ENCODE measurements at regions not wholly inside any gene's neighbourhood (a gene's known extent, or its start where the extent isn't known, plus 50 kb on each side); places are given as distances from the start of the nearest gene placed in this dataset.

DNA sequence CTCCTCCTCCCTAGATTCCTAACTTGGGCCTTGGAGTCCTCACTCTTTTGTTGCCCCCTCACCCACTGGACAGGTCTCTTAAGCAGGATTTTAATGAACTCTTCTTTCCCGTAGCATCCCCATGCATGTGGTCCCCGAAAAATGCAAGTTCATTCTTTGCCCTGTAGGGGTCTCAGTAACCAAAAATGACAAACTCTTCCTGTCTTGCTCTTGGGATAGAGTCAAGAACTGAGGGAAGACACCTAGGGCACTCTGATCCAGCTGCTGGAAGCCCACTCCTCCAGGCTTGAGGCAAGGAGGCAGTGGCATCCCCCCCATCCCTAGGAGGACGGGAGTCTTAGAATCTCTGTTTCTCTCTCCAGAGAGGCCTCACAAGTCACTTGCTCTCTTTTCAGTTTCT lies 987.0 kb downstream of the DIAPH3 start:
- TF ChIP-seq POLR2A (IDR thresholded peaks at IDR 0.05) (no peak), POLR2AphosphoS5 (IDR thresholded peaks at IDR 0.05) (no peak), EP300 (IDR thresholded peaks at IDR 0.05) (no peak)
- TF ChIP-seq, protein P1, sequence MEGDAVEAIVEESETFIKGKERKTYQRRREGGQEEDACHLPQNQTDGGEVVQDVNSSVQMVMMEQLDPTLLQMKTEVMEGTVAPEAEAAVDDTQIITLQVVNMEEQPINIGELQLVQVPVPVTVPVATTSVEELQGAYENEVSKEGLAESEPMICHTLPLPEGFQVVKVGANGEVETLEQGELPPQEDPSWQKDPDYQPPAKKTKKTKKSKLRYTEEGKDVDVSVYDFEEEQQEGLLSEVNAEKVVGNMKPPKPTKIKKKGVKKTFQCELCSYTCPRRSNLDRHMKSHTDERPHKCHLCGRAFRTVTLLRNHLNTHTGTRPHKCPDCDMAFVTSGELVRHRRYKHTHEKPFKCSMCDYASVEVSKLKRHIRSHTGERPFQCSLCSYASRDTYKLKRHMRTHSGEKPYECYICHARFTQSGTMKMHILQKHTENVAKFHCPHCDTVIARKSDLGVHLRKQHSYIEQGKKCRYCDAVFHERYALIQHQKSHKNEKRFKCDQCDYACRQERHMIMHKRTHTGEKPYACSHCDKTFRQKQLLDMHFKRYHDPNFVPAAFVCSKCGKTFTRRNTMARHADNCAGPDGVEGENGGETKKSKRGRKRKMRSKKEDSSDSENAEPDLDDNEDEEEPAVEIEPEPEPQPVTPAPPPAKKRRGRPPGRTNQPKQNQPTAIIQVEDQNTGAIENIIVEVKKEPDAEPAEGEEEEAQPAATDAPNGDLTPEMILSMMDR (IDR thresholded peaks at IDR 0.05) = no peak
- Histone ChIP-seq H3K9me3 (no peaks in the 10 kb centered on the region), H3K27ac (no peak overlapping the region), H3K36me3 (no peaks in the 10 kb centered on the region), H3K4me3 (no peak overlapping the region), H3K4me1 (no peaks in the 10 kb centered on the region), H3K27me3 (no peaks in the 10 kb centered on the region)
- WGBS, 2 donors = 85 to 98% methylated on average over 3 of the region's 3 CpGs
- DNase-seq (no peak), ATAC-seq (ENCODE audit: low FRiP score in 2 of 2) (no peak)

DNA sequence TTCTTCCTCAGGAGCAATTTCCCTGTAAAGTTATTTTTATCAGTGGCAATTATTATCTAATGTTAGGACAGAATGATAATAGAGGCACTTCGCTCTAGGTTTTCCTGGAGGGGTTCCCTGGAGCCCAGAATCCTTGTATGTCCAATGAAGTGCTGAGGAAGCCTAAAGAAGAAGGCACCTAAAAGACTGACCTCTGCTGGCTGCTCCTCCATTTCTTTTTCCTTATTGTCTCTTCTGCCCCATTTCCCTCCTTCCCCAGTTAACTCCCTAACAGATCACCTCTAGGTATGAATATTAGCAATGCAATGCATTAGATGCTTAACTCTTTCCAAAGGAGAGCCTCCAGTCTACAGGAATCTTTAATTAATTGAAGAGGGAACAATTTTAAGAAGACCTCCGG lies 985.4 kb downstream of the DIAPH3 start:
- Histone ChIP-seq H3K9me3 (no peaks in the 10 kb centered on the region), H3K4me1 (no peaks in the 10 kb centered on the region), H3K4me3 (no peak overlapping the region), H3K36me3 (no peaks in the 10 kb centered on the region), H3K27ac (no peak overlapping the region), H3K27me3 (no peaks in the 10 kb centered on the region)
- ATAC-seq (ENCODE audit: low FRiP score in 2 of 2) = no peak
- DNase-seq = no peak
- TF ChIP-seq, protein P1 (IDR thresholded peaks at IDR 0.05) = no peak
- TF ChIP-seq POLR2AphosphoS5 (IDR thresholded peaks at IDR 0.05) (no peak), POLR2A (IDR thresholded peaks at IDR 0.05) (no peak), EP300 (IDR thresholded peaks at IDR 0.05) (no peak)
- 84 to 85% methylated on average over 2 of the region's 2 CpGs for WGBS, 2 donors

DNA sequence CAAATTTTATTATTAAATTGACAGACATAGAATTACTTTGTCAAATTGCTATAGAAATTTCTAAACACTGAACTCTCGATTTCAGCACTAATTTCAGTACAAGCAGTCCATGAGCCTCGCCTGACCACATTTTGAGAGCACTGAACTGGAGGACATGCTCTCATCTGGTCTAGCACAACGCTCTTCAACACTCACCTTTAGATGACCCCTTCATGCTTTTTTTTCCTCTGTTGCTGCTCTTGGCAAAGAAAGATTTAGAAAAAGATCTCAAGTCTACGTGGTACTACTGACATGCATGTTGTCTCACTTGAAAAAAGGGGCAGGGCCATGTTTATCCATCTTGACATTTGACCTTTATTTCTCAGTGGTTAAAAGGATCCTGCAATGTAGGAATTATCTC lies 981.5 kb downstream of the DIAPH3 start:
- Histone ChIP-seq H3K36me3 (no peaks in the 10 kb centered on the region), H3K9me3 (no peaks in the 10 kb centered on the region), H3K27ac (no peak overlapping the region), H3K27me3 (no peaks in the 10 kb centered on the region), H3K4me1 (no peaks in the 10 kb centered on the region), H3K4me3 (no peak overlapping the region)
- no peak for TF ChIP-seq EP300 (IDR thresholded peaks at IDR 0.05)
- no peak for TF ChIP-seq POLR2AphosphoS5 (IDR thresholded peaks at IDR 0.05)
- TF ChIP-seq, protein P1 (IDR thresholded peaks at IDR 0.05) = no peak
- no peak for TF ChIP-seq POLR2A (IDR thresholded peaks at IDR 0.05)
- ATAC-seq (ENCODE audit: low FRiP score in 2 of 2) = no peak
- DNase-seq = no peak
- 51 to 55% methylated on average over 4 of the region's 4 CpGs for WGBS, 2 donors

DNA sequence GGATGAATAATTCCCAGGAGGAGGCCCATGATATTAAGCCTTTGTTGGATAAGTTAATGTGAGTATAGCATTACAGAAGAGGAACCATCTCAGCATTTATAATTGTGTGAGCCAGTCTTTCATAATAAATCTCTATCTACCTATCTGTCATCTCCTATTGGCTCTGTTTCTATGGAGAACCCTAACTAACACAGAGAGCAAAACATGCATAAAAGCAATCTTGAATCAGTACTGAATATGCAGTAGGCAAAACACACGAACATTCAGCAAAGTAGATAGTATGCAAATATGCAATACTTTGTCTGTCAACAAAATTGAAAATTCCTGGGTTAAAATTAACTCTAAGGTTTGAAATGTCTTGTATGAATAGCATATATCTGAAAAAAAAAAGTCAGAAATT lies 966.3 kb downstream of the DIAPH3 start:
- no peaks in the 10 kb centered on the region for H3K27me3 ChIP-seq
- H3K27ac ChIP-seq = no peak overlapping the region
- no peaks in the 10 kb centered on the region for H3K9me3 ChIP-seq
- DNase-seq (no peak), ATAC-seq (ENCODE audit: low FRiP score in 2 of 2) (no peak)
- H3K4me3 ChIP-seq = no peak overlapping the region
- H3K36me3 ChIP-seq = no peaks in the 10 kb centered on the region
- WGBS, 2 donors = 80 to 85% methylated on average over 1 of the region's 1 CpG
- H3K4me1 ChIP-seq = no peaks in the 10 kb centered on the region
- TF ChIP-seq, protein P1 (IDR thresholded peaks at IDR 0.05) = no peak
- TF ChIP-seq EP300 (IDR thresholded peaks at IDR 0.05) (no peak), POLR2A (IDR thresholded peaks at IDR 0.05) (no peak), POLR2AphosphoS5 (IDR thresholded peaks at IDR 0.05) (no peak)

DNA sequence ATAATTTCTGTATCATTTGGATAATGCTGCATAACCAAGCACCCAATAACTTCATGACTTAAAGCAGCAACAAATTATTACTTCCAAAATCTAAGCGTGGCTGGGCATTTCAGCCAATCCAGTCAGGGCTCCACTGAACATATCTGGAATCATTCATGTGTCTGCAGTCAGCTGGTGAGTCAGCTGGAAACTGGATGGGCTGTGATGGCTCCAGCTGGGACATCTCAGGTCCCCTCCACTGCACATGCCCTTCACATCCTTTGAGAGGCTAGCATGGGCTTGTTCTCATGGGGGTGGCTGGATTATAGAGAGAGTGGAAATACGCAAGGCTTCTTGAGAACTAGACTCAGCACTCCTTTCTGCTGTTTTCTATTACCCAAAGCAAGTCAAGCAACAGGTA lies 961.9 kb downstream of the DIAPH3 start:
- Histone ChIP-seq H3K36me3 (no peaks in the 10 kb centered on the region), H3K27ac (no peak overlapping the region), H3K9me3 (no peaks in the 10 kb centered on the region), H3K4me1 (no peaks in the 10 kb centered on the region), H3K27me3 (no peaks in the 10 kb centered on the region), H3K4me3 (no peak overlapping the region)
- DNase-seq (no peak), ATAC-seq (ENCODE audit: low FRiP score in 2 of 2) (no peak)
- WGBS, 2 donors = 77 to 93% methylated on average over 2 of the region's 2 CpGs
- TF ChIP-seq EP300 (IDR thresholded peaks at IDR 0.05) (no peak), POLR2A (IDR thresholded peaks at IDR 0.05) (no peak), POLR2AphosphoS5 (IDR thresholded peaks at IDR 0.05) (no peak)
- TF ChIP-seq, protein P1 (IDR thresholded peaks at IDR 0.05) = no peak

Data from upper lobe of left lung (tissue), 6 donors.